ENCODE measurements at regions not wholly inside any gene's neighbourhood (a gene's known extent, or its start where the extent isn't known, plus 50 kb on each side); places are given as distances from the start of the nearest gene placed in this dataset.

DNA sequence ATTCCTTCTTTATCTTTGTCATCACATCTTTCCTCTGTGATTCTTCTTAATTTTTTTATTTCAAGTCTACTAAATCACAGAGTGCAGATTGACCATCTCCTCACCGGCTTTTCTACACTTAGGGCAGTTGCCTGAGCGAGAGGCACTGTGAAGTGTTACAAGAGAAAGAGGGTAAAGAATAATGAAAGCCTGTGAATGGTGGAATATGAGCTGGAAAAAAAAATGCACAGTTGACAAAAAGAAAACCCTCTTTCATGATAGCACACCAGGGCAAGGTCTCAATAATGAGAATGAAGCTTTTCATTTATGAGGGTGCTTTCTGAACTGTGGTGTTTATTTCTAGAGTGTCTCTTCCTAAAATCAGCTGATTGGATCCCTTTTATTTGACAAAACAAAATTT lies 106.2 kb upstream of the PDE3A start:
- Mint-ChIP-seq H3K36me3 (ENCODE audit: insufficient read depth, unreplicated experiment) (no peaks in the 10 kb centered on the region), H3K27me3 (ENCODE audit: insufficient read depth, unreplicated experiment) (no peaks in the 10 kb centered on the region), H3K4me3 (ENCODE audit: unreplicated experiment) (no peak overlapping the region), H3K27ac (ENCODE audit: unreplicated experiment) (no peak overlapping the region), H3K9me3 (ENCODE audit: unreplicated experiment) (no peaks in the 10 kb centered on the region), H3K4me1 (ENCODE audit: low read depth, unreplicated experiment) (peaks cover 13% of the 10 kb centered on the region)
- H3K9me3 ChIP-seq: no peaks in the 10 kb centered on the region
- H3K27me3 ChIP-seq (replicated peaks; ENCODE audit: control insufficient read depth, insufficient read depth, low read length): no peaks in the 10 kb centered on the region
- no peaks in the 10 kb centered on the region for H3K36me3 ChIP-seq (ENCODE audit: control insufficient read depth, insufficient read depth, low read length)
- H3K4me1 ChIP-seq: no peaks in the 10 kb centered on the region
- no peak for DNase-seq
- ChIA-PET POLR2A (no interaction called here), CTCF (no interaction called here)
- TF ChIP-seq, protein P1, sequence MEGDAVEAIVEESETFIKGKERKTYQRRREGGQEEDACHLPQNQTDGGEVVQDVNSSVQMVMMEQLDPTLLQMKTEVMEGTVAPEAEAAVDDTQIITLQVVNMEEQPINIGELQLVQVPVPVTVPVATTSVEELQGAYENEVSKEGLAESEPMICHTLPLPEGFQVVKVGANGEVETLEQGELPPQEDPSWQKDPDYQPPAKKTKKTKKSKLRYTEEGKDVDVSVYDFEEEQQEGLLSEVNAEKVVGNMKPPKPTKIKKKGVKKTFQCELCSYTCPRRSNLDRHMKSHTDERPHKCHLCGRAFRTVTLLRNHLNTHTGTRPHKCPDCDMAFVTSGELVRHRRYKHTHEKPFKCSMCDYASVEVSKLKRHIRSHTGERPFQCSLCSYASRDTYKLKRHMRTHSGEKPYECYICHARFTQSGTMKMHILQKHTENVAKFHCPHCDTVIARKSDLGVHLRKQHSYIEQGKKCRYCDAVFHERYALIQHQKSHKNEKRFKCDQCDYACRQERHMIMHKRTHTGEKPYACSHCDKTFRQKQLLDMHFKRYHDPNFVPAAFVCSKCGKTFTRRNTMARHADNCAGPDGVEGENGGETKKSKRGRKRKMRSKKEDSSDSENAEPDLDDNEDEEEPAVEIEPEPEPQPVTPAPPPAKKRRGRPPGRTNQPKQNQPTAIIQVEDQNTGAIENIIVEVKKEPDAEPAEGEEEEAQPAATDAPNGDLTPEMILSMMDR (IDR thresholded peaks at IDR 0.05; ENCODE audit: insufficient read depth in 1 of 2, low read depth in 1 of 2, low read length in 1 of 2, severe bottlenecking in 1 of 2, unreplicated experiment in 1 of 2): no peak
- intact Hi-C loops (cut with micrococcal nuclease; ENCODE audit: unreplicated experiment): no loop called here
- H3K4me3 ChIP-seq (ENCODE audit: low read depth, low read length): no peak overlapping the region
- no TSS peak for BruUV-seq (replicated peaks)

DNA sequence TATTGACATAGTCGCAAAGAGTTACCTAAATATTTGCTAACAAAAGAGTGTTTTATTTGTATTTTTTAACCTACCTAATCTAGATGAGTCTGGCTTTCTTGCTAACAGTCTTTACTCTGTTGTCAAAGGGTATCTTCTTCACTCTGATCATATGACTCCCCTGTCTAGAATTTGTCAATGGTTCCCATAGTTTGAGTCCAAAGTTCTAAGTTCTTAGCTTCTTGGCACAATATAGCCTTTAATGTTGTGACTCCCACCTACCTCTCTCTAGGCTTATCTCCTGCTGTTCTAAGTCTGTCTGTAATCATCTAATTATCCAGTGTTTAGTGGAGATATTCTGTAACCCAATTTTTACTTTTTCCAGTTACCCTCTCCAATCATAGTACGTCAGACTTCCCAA lies 104.3 kb upstream of the PDE3A start:
- Mint-ChIP-seq H3K4me3 (ENCODE audit: unreplicated experiment) (no peak overlapping the region), H3K27me3 (ENCODE audit: insufficient read depth, unreplicated experiment) (no peaks in the 10 kb centered on the region), H3K27ac (ENCODE audit: unreplicated experiment) (no peak overlapping the region), H3K9me3 (ENCODE audit: unreplicated experiment) (no peaks in the 10 kb centered on the region), H3K4me1 (ENCODE audit: low read depth, unreplicated experiment) (peaks cover 13% of the 10 kb centered on the region), H3K36me3 (ENCODE audit: insufficient read depth, unreplicated experiment) (no peaks in the 10 kb centered on the region)
- TF ChIP-seq, protein P1 (IDR thresholded peaks at IDR 0.05; ENCODE audit: insufficient read depth in 1 of 2, low read depth in 1 of 2, low read length in 1 of 2, severe bottlenecking in 1 of 2, unreplicated experiment in 1 of 2): no peak
- Histone ChIP-seq H3K4me1 (no peaks in the 10 kb centered on the region), H3K27me3 (replicated peaks; ENCODE audit: control insufficient read depth, insufficient read depth, low read length) (no peaks in the 10 kb centered on the region), H3K4me3 (ENCODE audit: low read depth, low read length) (no peak overlapping the region), H3K9me3 (no peaks in the 10 kb centered on the region), H3K36me3 (ENCODE audit: control insufficient read depth, insufficient read depth, low read length) (no peaks in the 10 kb centered on the region)
- POLR2A ChIA-PET: no interaction called here
- CTCF ChIA-PET: no interaction called here
- BruUV-seq (replicated peaks): no TSS peak
- intact Hi-C loops (cut with micrococcal nuclease; ENCODE audit: unreplicated experiment): no loop called here
- no peak for DNase-seq

DNA sequence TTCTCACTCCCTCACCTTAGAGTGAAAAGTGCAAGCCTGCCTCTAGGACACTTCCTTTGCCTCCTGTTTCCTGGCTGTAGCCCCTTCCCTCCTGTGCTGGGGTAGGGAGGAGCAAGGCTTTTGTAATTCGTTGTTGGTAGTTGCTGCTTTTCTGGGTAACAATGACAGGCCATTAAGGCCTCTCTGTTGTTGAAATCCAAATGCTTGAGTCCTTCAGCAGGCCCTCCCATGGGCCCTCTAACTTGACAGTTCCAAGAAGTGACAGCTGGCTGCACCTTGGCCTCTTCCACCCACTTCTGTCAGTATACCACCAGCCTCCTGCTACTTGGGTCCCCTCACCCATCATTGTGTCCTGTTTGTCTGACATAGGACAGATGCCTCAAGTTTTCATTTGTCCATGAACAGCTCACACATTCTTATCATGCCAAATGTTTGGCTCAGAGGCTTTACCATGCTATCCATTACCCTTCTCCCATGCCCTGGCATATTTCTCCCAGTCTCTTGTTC lies 103.7 kb upstream of the PDE3A start:
- DNase-seq: no peak

More for the DNA sequence above, 103.7 kb upstream of the PDE3A start:
- intact Hi-C loops (cut with micrococcal nuclease; ENCODE audit: unreplicated experiment): no loop called here
- ChIA-PET POLR2A (no interaction called here), CTCF (no interaction called here)
- Mint-ChIP-seq H3K27ac (ENCODE audit: unreplicated experiment) (no peak overlapping the region), H3K9me3 (ENCODE audit: unreplicated experiment) (no peaks in the 10 kb centered on the region), H3K4me3 (ENCODE audit: unreplicated experiment) (no peak overlapping the region), H3K27me3 (ENCODE audit: insufficient read depth, unreplicated experiment) (no peaks in the 10 kb centered on the region), H3K4me1 (ENCODE audit: low read depth, unreplicated experiment) (peaks cover 13% of the 10 kb centered on the region), H3K36me3 (ENCODE audit: insufficient read depth, unreplicated experiment) (no peaks in the 10 kb centered on the region)
- Histone ChIP-seq H3K27me3 (replicated peaks; ENCODE audit: control insufficient read depth, insufficient read depth, low read length) (no peaks in the 10 kb centered on the region), H3K36me3 (ENCODE audit: control insufficient read depth, insufficient read depth, low read length) (no peaks in the 10 kb centered on the region), H3K4me3 (ENCODE audit: low read depth, low read length) (no peak overlapping the region), H3K4me1 (no peaks in the 10 kb centered on the region), H3K9me3 (no peaks in the 10 kb centered on the region)
- TF ChIP-seq, protein P1 (IDR thresholded peaks at IDR 0.05; ENCODE audit: insufficient read depth in 1 of 2, low read depth in 1 of 2, low read length in 1 of 2, severe bottlenecking in 1 of 2, unreplicated experiment in 1 of 2): no peak
- BruUV-seq (replicated peaks): no TSS peak
